ENCODE measurements at regions not wholly inside any gene's neighbourhood (a gene's known extent, or its start where the extent isn't known, plus 50 kb on each side); places are given as distances from the start of the nearest gene placed in this dataset.

- no peak for DNase-seq
These were observed 82.8 kb downstream of the INHBB start for GRCh38 chr2:120428748-120429147.

GRCh38 chr2:120429586-120430500 lies 83.9 kb downstream of the INHBB start:
- no peak for DNase-seq

- no peak for DNase-seq
These were observed 84.5 kb downstream of the INHBB start for GRCh38 chr2:120430501-120430830.

- DNase-seq = no peak
These were observed 85.0 kb downstream of the INHBB start for GRCh38 chr2:120430957-120431356.

GRCh38 chr2:120431386-120432292 lies 85.7 kb downstream of the INHBB start:
- DNase-seq = no peak

GRCh38 chr2:120432293-120432975 lies 86.5 kb downstream of the INHBB start:
- no peak for DNase-seq

DNA sequence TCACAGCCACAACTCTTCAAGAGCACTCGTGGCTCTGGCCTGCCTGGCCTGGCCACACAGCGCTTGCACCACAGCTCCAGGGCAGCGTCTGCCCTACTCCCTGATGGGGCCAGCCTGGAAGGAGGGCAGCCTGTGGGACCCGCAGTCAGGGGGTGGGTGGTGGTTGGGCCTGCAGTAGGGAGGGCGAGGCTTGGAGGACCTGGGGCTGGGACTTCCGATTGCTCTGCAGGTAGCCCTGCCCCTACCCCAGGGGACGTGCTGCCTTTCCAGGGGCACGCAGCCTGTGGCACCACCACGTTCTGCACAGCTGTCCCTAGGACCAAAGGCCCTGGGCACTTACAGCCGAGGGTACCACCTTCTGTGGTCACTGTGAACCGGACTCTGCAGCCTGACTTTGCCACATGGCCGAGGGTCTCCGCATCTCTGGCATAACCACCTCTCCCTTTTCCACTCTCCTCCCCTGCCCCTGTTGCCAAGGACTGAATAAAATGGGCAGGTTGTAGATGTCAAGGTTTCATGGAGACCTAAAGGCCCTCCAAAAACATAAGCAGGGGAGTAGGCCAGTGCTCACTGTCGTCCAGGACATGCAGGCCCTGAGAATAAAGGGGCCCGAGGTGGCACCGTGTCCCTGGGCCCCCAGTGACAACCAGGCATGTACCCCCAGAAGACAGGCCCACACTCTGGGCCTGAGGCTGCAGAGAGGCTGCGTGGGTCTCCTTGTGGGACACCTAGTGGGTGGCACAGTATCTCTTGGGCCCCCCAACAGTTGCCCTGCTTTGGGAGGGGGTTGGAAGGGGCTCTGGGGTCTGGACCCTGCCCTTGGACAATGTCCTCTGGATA lies 87.3 kb downstream of the INHBB start:
- DNase-seq = no peak

GRCh38 chr2:120433816-120434290 lies 87.9 kb downstream of the INHBB start:
- DNase-seq = no peak

DNA sequence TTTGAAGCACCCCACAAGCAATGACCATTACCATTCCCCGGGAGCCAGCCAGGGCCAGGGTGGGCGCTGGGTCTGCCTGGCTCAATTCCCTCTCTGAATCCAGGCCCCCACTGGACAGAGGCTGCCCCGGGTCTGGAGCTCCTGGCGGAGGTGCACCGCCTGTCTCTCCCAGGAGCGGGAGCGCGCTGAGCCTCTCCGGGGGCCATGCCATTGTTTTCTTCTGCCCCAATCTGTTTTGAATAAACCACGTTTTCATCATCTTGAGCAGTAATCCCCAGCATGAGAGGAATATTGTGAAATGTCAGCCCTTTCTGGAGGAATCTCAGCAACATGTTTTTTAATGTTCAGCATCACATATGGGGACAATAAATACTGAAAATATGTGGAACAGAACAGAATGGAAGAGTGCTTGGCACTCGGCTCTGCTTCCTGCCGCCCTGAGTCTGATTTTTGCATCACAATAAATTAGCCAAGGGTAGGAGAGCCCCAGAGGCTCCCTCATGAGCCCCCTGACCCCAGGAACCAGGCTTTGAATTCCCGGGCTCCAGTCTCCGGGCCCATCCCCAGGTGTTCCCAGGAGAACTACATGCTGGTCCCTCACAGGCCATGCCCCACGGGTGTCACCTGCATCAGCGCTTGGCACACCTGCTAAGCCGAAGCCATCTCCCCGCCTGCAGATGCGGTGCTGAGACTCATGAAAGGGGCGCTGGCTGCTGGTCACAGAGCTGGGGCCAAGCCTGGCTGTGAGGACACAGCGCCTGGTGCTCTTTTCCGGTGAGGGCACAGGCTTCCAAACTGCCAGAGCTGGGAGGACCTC lies 88.8 kb downstream of the INHBB start:
- no peak for DNase-seq

DNA sequence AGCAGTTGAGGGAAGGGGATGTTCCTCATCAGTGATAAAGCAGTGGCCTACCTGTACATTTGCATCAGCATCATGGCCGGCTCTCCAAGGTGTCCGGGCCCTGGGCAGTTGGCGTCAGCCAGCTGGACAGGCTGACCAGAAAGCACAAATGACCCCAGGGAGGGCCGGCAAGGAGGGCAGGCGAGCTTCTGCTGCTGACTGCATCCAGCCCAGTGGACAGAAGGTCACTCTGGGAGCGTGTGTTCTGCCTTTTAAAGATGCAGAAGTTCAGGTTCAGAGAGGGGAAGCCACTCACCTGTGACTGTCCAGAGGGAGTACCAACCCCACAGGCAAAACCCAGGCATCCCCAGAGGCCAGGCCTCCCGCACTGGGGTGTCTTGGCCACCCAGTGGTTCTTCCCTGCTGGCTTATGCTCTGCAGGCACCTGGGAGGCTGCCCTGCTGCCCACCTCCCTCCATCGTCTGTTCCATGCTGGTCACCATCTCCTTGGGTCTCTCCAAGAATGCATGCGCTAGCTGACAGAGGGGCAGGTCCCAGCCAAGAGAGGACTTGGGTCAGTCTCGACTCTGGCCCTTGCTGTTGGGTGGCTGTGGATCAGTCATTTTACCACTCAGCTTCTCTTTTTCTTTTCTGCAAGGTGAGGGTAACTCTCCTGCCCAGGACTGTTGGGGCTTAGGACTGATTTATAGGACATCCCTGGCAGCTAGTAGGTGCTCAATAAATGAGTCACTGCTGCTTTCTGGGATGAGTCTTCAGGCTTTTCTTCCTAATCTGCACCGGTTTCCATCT lies 89.9 kb downstream of the INHBB start:
- no peak for DNase-seq

DNA sequence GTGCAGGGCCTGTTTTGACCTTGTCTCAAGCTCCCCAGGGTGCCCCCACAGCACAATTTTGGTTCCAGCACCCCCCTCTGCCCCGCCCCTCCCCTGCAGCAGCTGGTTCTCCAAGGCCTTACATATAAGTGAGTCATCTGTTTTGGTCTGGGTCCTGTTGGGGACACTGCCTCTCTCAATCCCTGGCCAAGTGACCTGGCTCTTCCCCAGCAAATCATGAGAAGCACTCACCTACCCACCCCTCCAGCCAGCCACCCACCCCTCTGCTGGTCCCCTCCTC lies 90.5 kb downstream of the INHBB start:
- no peak for DNase-seq

DNA sequence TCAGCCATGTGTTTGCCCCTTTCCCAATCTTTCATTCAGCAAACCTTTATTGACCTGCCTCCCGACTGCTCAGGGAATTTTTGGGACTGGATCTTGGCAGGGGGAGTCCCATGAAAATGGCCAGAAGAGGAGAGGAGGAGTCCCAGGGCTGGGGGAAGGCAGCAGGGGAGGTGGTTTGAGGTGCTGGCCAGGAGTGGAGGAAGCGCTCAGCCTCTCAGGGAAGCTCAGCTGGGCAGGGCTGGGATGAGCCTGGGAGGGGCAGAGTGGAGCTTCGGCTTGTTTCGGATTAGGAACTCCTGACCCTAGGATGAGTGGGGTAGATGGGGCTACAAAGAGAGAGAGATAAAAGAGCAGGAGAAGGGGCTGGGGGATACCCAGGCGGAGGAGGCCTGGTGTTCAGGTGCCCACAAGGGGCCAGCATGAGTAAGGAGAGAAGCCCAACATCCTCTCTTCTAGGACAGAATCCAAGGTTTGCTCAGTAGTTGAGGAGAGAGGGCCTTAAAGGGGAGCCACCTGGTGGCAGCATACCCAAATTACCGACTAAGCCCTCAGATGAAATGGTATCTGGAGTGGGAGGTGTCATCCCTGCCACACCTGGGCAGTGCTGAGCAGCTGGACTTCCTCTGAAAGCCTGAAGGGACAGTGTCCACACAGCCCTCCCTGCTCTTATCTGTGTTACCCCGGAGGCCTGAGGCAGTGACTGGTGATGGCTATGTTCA lies 91.1 kb downstream of the INHBB start:
- DNase-seq = no peak

GRCh38 chr2:120437604-120438000 lies 91.7 kb downstream of the INHBB start:
- no peak for DNase-seq

- no peak for DNase-seq
These were observed 92.5 kb downstream of the INHBB start for GRCh38 chr2:120438301-120439066.

GRCh38 chr2:120439067-120439368 lies 93.1 kb downstream of the INHBB start:
- no peak for DNase-seq

DNA sequence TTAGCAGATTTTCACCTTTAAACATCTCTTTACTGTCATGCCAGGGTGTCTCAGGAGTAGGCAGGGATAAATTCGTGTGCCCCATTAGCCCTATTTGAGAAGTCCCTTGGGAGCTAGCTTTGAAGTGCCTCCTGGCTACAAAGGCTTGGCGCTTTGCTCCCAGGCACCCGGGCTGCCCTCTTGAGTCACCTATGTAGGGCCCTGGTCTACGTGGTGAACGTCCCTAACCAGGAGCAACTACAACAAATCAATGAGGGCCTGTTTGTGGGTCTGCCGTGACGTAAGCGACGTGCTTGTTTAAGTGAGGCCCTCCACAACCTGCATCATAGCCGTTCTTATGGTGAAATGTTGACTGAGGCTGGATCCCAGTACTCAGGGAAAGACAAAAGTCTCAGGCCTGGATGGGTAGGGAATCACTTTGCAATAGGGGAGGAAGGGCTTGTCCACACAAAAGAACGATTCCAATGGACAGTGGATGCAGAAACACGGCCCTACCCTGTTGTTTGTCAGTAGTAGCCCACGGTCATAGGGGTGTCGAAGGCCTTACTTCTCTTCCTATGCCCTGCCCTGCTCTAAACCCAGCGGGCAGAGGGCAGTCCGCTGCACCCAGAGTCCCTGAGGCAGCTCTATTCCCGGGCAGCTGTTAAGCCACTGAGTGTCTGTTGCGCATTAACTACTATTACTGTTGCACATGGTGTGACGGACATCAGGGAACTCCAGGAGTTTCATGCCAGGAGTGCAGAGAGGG lies 93.9 kb downstream of the INHBB start:
- DNase-seq = no peak

DNA sequence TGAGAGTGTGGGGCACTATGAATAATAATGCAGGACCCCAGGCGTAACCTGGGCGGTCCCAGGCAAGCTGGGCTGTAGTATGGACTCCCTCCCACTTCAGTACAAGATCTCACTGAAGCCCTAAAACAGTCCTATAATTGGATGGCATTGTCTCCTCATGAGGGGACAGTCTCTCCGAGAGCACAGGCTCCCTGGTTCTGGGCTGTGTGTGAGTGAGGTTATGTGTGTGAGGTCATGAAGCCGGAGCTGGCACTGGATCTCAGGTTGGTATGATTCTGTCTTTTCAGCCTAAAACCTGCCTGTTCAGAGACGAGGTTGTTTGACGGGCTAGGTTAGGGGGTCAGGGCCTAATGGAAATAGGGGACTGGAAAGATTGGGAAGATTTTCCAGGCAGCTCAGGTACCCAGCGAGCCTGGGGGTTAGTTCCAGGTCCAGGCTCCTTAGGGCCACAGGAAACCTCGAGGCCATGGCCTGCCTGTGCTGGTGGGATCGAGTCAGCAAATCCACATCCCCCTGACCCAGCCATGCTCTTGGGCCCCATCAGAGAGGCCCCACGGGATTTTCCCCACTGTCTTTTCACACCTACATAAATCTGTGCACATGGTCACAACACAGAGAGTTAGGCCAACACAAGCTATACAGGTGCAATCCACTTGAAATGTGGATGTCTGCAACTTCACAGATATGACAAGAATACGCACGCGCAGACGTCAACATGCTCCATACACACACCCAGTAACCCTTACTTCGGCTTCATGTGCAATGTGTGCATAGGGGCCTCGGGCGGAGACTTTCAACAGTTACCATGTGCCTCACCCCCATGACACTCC lies 94.8 kb downstream of the INHBB start:
- no peak for DNase-seq

DNA sequence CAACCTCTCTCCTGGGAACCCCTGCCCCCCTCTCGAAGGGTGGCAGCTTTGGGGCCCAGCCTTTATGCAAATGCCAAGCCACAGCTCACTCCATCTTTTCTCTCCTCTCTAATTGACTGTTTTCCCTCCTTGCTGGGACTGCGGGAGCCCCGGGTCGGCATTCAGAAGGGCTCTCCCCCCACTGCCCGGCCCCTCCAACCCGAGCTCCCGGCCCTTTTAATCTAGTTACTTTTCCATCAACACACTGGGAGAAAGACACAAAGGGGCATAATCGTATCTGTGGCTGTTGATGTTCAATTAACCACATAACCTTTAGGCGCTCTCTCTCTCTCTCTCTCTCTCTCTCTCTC lies 95.4 kb downstream of the INHBB start:
- DNase-seq = no peak
